ENCODE measurements at regions not wholly inside any gene's neighbourhood (a gene's known extent, or its start where the extent isn't known, plus 50 kb on each side); places are given as distances from the start of the nearest gene placed in this dataset.

- no CpG with 5 or more reads among the region's 5 CpGs for WGBS (ENCODE audit: extremely low coverage, insufficient read length, low lambda C conversion rate)
- Histone ChIP-seq H3K9me3 (ENCODE audit: control insufficient read depth, low read depth, low read length) (no peaks in the 10 kb centered on the region), H3K79me2 (ENCODE audit: insufficient read depth, low read length) (no peaks in the 10 kb centered on the region), H2BK120ac (ENCODE audit: low read depth, low read length, poor library complexity, severe bottlenecking) (no peak overlapping the region), H3T11ph (ENCODE audit: low read length) (no peak overlapping the region), H4K20me1 (ENCODE audit: control insufficient read depth, insufficient read depth, insufficient read length) (no peaks in the 10 kb centered on the region), H4K91ac (ENCODE audit: insufficient read length, low read depth, low read length) (no peak overlapping the region), H4K8ac (replicated peaks; ENCODE audit: insufficient read length, low read depth, low read length) (no peak overlapping the region), H2BK20ac (ENCODE audit: low read depth, low read length, poor library complexity, severe bottlenecking) (no peak overlapping the region), H2AK5ac (ENCODE audit: insufficient read length, low read length) (no peak overlapping the region), H3K23me2 (ENCODE audit: insufficient read length, low read depth, low read length, poor library complexity, severe bottlenecking) (no peaks in the 10 kb centered on the region), H3K56ac (ENCODE audit: insufficient read length, low read depth, low read length) (no peak overlapping the region), H3K14ac (ENCODE audit: insufficient read depth, low read length) (no peak overlapping the region), H3K9ac (ENCODE audit: extremely low read depth, insufficient read length, low read length) (no peak overlapping the region), H2AFZ (ENCODE audit: low read length) (no peak overlapping the region), H3K79me1 (ENCODE audit: insufficient read depth, low read depth, low read length, poor library complexity, severe bottlenecking) (no peaks in the 10 kb centered on the region), H3K4ac (ENCODE audit: low read depth, low read length) (no peak overlapping the region), H3K4me1 (ENCODE audit: insufficient read depth, low read length) (no peaks in the 10 kb centered on the region), H2BK5ac (ENCODE audit: insufficient read length, low read length) (no peak overlapping the region), H3K23ac (ENCODE audit: insufficient read length, low read depth, low read length) (no peak overlapping the region), H3K4me2 (ENCODE audit: insufficient read depth, insufficient read length, low read length) (no peak overlapping the region), H2BK12ac (ENCODE audit: insufficient read length, low read depth, low read length) (no peak overlapping the region), H3K18ac (ENCODE audit: insufficient read length, low read depth, low read length) (no peak overlapping the region), H3K27me3 (ENCODE audit: insufficient read depth, low read length) (no peaks in the 10 kb centered on the region), H4K5ac (ENCODE audit: insufficient read length, low read depth, low read length) (no peak overlapping the region), H3K27ac (ENCODE audit: insufficient read length, low read depth, low read length) (no peak overlapping the region), H2BK15ac (ENCODE audit: low read depth, low read length) (no peak overlapping the region)
- peaks cover 4 to 16% of the 10 kb centered on the region in 2 experiments; a peak in 3 of 5 replicates for H3K9me3 Mint-ChIP-seq
- H3K27me3 Mint-ChIP-seq (ENCODE audit: low read depth), result no peaks in the 10 kb centered on the region
- H3K36me3 Mint-ChIP-seq (ENCODE audit: insufficient read depth in 1 of 3, low read depth in 3 of 3), result peaks cover 0 to 4% (median 0%) of the 10 kb centered on the region in 3 experiments; a peak in 4 of 7 replicates
- no peak for DNase-seq
- TF ChIP-seq CTCF (conservative IDR thresholded peaks at IDR 0.05), result no peak
- no peak overlapping the region for H3K4me3 Mint-ChIP-seq
- no peak overlapping the region; a peak in 1 of 7 replicates for H3K27ac Mint-ChIP-seq
- H3K4me1 Mint-ChIP-seq, result 0 out of 4 replicates have a peak, but pooled peaks cover 0 to 4% of the 10 kb centered on the region in 2 experiments
Observed at GRCh38 chr1:221948459-221948858, 206.6 kb upstream of the DUSP10 start.
